ENCODE measurements at regions not wholly inside any gene's neighbourhood (a gene's known extent, or its start where the extent isn't known, plus 50 kb on each side); places are given as distances from the start of the nearest gene placed in this dataset.

DNA sequence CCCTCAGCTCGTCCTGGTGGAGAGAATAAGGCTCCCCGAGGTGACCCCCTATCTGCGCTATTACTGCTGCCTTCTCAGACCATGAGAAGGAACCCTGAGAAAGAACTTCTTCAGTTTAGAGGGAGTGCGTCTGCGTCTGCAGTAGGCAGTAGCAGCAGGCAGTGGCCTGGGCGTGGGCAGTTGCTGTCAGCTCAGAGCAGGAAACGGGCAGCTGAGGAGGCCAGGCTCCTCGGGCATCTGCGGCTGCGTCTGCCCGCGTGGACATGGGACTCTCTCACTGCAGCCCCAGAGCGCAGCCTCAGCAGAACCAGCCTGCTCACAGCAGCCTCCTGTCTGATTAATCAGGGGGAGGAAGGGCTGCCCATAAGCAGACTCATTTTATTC lies 49.8 kb upstream of the FCN1 start:
- DNase-seq, result no peak

DNA sequence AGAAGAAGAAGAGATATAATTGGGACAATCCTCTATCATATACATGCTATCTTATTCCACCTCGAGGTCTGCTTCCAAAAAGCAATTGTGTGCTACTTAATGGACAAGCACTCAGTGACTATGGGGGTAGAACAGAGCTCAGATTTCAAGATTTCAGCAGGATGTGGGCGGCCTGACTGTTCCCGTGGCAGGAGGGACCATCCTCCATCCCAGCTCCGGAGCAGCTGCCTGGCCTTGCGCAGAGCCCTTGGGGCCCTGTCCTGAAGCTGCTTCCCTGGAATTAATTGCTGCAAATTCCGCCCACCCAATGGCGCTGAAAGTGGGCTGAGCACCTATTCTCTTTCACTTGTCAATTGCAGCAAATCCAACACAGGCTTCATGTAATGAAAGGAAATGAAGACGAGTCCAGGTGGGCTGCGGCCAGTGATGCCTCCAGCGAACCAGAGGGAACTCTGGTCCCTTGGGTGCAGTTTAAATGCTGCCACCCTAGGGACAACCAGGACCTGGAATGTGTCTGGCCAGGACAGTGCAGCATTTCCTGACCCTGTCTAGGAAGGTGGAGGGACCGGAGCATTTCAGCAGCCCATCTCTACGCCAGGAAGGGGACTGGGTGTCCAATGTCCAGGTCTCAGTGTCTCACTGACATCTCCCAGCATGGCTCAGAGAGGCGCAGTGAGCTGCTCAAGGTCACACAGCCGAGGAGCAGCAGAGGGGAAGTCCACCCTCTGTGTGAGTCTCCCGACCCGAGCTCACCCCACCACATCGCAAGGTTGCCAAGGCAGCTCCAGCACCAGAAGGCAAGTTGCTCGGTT lies 50.5 kb upstream of the FCN1 start:
- DNase-seq, result no peak

DNA sequence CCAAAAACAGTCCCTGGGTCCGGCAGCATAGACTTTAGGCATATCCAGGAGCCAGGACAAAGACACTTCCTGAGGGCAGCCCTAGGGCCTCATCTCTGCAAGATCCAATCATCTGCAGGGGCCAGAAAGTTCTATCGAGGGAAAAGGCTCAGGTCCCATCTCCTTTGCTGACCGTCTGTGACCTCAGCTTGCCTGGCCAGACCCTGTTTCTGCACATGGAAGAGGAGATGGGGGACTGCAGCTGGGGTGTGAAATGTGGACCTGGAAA lies 51.0 kb upstream of the FCN1 start:
- DNase-seq, result no peak

DNA sequence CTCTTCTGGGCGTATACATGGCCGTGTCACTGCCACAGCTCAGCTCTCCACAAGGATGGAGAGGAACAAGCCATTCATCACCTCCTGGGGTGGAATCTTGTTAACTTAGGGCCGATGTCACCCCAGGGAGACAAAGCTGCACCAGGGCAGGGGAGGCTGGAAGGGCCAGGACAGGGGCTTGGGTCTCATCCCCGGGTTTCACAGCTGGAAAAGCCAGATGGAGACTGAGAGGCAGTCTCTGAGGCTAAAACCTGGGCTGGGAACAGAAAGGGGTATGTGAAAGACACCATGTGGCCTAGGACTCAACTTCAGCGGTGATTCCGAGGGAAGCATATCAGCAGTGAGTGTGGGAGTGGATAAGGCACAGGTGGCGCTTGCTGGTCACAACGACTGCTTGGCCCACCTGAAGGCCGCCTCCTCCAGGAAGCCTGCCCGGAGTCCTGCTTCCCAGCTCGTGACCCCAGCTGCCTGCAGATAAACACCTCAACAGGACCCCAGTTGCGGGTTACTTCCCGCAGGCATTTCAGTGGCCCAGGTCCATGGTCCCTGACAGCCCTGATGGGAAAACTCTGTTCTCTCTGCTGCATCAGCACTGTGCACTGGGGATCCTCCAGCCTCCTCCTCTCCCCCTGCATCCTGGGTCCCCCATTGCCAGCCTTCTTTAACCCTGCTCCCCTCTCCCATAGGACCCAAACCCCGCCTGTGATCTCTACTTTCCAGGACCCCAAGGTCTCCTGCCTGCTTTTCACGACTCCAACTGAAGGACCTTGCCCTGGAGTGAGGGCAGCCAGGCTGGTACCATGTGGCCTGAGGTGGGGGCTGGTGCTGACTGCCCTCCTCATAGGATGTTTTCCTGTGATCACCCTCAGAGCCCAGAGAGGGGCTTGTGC lies 51.7 kb upstream of the FCN1 start:
- DNase-seq, result no peak

DNA sequence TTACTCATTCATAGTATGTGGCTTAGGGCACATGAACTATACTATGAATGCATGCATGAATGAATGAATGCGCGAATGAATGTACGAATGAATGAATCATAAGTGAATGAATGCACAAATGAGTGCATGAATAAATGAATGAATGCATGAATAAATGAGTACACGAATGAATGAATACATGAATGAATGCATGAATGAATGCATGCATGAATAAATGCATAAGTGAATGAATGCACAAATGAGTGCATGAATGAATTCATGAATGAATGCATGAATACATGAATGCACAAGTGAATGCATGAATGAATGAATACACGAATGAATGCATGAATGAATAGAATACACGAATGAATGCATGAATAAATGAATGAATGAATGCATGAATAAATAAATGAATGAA lies 52.5 kb upstream of the FCN1 start:
- DNase-seq, result no peak

DNA sequence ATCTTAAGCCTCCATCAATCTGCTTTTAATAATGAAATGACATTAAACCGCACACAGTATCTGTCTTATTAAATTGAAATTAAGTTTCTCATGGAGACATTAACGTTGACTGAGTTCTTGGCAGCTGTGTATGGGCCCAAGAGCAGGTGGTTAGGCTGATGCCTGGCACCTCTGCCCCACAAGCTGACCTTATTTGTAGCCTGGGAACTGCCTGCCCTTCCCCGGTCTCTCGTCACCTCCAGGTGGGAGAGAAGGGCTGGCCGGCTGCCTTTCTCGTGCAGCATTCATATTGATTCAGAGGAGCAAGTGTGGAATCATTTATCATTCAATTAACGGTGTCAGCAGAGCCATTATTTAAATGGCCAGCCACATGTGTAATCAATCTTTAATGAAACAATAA lies 53.0 kb upstream of the FCN1 start:
- DNase-seq, result no peak

DNA sequence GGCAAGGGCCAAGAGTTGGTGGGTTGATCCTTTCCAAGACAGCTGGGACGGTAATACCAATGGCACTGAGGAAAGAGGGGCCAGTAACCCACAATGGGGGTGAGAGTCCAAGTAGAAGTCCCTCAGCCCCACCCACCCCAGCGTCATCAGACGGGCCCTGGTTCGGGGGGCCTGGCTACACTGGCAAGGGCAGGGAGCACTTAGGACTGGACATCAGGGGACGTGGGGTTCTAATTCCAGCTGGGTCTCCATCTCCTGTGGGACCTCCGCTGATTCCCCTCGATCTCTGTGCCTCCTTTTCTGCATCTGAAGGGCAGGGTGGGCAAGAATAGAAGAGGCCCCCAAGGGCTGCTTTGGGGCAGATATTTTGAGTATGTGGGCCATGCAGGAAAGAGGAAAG lies 53.5 kb upstream of the FCN1 start:
- no peak for DNase-seq

DNA sequence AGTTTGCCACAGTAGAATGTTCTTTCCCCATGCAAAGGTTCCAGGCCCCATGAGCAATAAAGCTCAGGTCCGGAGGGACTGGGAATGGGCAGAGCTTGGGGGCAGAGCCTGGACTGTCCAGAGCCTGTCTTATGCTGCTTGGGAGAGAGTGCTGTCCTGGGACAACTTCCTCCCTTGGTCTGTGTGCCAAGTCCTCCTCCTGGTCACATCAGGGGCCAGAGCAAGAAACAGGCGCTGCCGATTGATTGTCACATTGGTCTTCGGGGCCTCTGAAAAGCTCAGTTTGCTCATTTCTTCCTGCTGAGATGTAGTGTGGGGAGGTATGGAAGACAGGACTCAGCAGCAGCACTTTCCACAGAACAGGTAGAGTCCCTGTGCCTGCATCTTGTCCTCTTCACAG lies 54.0 kb upstream of the FCN1 start:
- no peak for DNase-seq

DNA sequence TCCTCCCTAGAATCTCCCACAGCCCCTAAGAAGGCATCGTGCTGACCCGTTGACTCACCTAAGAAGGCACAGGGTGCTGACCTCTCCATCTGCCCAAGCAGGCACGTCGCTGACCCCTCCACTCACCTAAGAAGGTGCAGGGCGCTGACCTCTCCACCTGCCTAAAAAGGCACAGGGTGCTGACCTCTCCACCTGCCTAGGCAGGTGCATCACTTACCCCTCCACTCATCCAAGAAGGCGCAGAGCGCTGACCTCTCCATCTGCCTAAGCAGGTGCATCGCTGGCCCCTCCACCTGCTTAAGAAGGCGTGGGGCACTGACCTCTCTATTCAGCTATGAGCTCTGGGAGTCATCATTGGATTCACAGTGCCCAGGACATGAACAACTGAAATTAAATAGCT lies 54.4 kb upstream of the FCN1 start:
- DNase-seq, result no peak

DNA sequence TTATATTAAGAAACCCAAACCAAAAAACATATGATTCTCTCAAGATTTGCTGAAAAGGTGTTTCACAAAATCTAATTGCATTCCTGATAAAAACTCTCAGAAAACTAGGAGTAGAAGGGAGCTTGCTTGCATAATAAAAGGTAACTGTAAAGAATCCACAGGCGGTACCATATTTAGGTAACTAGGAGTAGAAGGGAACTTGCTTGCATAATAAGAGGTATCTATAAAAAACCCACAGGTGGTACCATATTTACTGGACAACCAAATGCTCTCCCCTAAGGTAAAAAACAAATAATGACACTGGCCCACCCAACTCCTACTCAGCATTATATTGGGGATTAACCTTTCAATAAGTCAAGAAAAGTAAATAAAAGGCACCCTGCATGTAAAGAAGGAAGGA lies 57.5 kb upstream of the FCN1 start:
- DNase-seq, result no peak

DNA sequence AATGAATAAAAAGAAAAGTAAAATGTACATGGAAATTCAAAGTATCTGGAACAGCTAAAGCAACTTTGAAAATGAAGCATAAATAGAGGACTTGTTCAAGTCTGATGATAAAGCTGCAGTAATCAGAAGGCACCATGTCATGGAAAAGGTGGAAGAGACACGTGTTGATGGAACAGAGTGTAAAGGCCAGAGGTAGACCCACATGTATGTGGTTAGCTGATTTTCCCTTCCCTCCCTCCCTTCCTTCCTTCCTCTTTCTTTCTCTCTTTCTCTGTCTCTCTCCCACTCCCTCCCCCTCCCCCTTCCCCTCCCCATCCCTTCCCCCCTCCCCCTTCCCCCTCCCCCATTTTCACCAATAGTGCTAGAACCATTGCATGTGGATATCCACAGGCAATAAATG lies 58.7 kb upstream of the FCN1 start:
- no peak for DNase-seq

DNA sequence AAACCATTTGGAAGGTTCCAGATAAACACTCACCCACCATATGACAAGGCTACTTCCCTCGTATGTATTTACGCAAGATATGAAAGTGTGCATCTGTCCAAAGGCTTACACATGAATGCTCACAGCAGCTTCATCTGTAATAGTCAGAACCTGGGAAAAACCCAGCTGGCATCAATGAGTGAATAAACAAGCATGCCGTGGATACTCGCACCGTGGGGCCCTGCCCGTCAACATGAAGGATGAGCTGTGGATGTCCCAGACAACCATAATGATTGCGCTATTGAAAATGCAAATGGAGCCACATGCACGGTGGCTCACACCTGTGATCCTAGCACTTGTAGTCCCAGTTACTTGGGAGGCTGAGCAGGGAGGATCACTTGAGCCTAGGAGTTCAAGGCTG lies 60.6 kb upstream of the FCN1 start:
- DNase-seq, result no peak

DNA sequence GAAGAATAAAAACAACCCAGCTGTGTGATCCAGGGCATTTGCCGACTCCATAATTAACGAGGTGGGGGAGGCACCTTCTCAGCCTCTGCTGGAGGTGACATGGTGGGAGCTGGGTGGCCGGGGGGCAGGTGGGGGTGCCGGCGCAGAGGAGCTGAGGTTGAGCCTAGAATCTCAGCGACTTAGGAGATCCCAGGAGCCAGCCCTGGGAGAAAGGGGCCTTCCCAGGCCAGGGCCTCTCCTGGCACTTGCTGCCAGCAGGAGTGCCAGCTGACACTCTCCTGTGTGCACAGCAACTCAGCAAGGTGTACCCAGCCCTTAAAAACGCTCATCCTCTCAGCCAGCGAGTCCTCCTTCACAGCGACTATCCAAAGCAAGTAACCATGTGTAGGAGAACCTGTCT lies 62.8 kb upstream of the FCN1 start:
- no peak for DNase-seq

DNA sequence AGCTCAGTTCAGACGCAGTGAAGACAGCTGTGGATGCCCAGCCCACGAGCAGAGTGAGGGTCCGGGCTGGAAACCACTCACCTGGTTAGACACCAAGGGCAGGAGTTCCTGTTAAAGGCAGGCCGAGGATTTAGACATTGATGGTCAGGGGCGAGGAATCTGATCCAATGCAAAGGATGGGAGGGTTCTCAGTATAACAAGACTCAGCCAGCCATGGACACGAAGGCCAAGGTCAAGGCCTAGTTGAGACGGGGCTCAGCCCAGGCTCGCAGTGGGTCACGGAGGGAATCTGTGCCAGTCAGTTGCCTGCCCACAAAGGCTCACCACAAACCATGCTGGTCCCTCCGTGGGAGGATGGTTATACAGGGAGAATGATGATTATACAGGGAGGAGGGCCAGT lies 63.3 kb upstream of the FCN1 start:
- DNase-seq, result no peak

DNA sequence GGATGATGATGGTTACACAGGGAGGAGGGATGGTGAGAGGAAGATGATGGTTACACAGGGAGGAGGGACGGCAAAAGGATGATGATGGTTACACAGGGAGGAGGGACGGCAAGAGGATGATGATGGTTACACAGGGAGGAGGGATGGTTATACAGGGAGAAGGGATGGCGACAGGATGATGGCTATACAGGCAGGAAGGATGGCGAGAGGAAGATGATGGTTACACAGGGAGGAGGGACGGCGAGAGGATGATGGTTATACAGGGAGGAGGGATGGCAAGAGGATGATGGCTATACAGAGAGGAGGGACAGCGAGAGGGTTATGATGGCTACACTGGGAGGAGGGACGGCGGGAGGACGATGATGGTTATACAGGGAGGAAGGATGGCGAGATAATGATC lies 64.1 kb upstream of the FCN1 start:
- DNase-seq, result no peak

DNA sequence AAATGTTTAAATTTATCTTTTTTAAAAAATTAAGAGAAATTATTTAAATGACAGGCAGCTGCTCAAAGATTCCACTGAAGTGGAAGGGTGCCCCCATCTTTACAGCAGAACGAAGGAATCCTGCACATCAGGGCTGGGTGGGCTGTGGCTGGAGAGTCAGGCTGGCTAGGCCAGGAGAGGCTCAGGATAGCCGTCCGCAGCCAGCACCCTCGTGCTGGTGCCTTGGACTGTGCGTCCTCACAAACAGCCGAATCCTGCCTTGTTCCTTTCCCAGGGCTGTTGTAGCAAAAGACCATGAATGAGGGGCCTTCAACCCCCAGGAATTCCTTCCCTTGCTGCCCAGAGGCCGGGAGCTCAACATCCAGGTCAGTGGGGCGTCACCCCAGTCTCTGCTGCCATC lies 64.6 kb upstream of the FCN1 start:
- no peak for DNase-seq

DNA sequence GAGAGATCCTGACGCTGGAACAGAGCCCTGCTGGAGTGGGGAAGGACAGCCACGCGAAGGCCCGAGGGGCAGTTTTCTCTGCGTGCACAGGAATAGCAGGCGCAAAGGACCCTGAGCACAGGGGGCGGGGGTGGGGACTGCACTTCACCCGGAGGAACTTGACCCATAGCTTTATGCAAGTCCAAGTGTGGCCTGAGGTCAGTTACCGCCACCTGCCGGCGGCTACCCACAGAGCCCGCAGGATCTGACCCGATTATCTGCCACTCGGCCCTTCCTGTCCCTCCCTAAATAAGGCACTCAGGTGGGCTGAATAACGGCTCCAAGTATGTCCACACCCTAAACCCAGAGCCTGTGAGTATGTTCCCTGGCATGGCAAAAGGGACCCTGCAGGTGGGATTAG lies 65.4 kb upstream of the FCN1 start:
- DNase-seq, result no peak

DNA sequence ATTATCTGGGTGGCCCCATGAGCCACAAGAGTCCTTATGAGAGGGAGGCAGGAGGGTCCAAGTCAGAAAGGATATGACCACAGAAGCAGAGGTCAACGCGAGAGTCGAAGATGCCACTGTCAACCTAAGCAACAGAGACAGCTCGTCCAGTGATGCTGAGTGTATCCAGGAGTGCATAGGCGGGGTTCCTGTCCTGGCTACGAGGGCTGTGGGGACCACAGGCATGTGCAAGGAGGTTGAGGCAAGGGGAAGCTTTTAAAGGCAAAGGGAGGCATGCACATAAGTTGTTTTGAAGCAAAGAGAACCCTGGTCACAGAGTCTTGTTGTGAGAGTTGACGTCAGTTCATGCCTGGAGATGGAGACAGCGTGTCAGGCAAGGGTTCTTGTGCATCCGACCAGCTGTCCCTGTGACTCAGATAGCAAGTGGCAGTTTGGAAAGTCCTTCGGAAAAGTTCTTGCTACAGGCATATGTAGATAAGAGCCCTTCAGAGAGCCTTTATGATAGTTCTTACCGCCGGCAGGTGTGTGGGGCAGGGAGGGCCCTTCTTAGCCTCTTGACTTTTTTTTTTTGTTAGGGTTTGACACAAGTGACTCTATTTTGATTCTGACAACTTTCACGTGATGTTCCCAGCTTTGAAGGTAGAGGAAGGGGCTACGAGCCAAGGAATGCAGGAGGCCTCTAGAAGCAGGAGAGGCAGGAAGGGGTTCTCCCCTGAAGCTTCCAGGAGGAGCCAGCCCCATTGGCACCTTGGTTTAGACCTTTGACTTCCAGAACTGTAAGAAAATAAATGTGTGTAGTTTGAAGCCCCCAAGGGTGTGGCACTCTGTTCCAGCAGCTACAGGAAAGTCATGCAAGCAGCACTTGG lies 66.0 kb upstream of the FCN1 start:
- DNase-seq, result no peak

DNA sequence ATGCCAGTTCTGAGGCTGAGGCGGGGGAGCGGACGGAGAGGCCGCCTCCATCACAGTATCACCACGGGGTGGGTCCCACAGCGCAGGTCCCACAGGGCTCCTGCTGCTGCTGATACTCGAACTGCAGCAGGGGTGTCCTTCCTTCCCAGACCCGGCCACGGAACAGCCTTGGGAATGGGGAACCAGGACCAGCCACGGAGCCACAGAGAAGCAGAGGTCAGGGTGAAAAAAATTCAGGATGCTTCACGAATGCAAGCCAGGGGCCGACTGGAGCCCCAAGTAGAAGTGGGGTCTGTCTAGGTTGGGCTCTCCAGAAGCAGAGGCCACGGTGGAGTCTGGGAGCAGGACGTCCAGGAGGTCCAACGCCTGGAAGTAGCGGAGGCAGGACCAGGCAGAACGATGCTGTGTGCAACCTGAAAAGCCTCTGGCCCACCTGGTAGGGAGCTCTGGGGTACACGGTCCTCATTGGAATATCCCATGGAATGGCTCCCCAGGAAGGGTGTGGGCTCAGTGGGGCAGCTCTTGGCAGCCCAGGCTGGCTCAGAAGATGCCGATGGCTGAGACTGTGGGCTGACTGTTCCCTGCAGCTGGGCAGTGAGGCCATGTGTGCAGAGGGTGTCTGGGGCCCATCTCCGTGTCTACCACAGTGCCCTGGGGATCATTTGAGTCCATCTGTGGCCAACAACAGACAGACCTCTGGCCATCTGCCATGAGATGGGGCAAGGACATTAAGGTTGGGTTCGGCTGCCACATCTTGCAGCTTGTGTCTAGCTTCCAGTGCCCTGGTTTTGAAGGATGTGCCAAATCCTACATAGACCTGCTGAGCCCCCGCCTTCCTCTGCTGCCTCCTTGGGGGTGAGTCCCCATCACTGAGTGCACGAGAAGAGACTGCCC lies 66.9 kb upstream of the FCN1 start:
- no peak for DNase-seq

DNA sequence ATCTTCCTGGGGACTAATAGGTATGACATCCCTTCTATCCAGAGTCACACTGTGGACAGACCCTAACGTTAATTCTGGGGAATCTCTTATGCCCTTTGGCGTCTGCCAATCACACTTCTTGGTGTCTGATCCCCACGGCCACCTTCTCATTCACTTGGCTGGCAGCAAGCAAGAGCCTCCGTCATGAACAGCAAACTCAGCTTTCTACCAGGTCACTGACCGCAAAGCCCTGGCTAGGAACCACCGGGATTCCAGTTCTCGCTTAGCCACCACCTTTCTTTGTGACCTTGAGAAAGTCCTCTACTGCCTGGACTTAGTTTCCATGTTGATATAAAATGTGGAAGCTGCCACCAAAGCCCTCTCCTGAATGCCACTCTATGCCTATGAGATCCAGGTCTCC lies 67.7 kb upstream of the FCN1 start:
- no peak for DNase-seq

DNA sequence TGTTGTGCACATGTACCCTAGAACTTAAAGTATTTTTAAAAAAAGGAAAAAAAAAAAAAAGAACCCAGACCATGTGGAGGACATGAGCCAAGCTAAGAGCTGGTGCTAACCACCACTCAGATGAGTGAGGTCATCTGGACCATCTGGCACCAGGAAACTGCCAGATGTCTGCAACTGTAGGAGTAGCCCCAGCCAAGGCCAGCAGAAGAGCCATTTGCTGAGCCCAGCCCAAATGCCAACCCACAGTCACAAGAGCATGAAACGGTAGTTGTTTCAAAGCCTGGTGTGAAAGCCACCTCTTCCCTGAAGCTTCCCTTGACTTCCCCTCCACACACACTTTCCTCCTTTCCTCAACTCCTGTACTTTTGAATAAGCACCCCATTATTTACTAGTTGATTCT lies 69.2 kb upstream of the FCN1 start:
- DNase-seq, result no peak

DNA sequence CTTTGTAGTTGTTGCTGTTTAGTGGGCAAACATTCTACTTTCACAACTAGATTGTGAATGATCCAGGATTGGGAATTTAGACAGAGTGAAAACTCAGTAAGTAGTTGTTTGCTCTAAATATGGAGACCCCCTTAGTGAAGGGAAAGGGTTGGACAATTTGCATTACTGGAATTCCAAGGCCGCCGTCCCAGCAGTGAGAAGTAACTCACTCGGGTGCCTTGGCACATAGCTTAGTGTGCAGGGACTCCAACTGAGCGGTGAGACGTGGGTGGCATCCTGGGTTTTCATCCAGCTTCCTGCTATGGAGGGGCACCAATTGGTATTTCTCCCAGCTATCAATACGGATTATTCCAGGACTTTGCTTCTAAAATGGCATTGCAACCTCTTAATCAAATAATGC lies 69.7 kb upstream of the FCN1 start:
- DNase-seq, result no peak
